Sigmoid colon (tissue), 6 donors: ENCODE measurements at regions not wholly inside any gene's neighbourhood (a gene's known extent, or its start where the extent isn't known, plus 50 kb on each side); places are given as distances from the start of the nearest gene placed in this dataset.

Experiments
- DNase-seq: peaks from one replicate; pipeline ENCODE4 v3.0.0-alpha.2; 2019
- H3K27ac ChIP-seq, 4 donors: fragments of 200-600 bp; sonication (generic); one replicate each; pipeline ENCODE4 v1.5.1; 2016 to 2019; ENCODE audit warnings: mild to moderate bottlenecking in 1 of 4
- H3K27me3 ChIP-seq, 3 donors: fragments of 200-600 bp; sonication (generic); one replicate each; pipeline ENCODE4 v1.5.1; 2019; ENCODE audit warnings: mild to moderate bottlenecking in 1 of 3
- H3K36me3 ChIP-seq, 4 donors: fragments of 200-600 bp; sonication (generic); one replicate each; pipeline ENCODE4 v1.5.1; 2016 to 2019
- H3K4me1 ChIP-seq, 4 donors: fragments of 200-600 bp; sonication (generic); one replicate each; pipeline ENCODE4 v1.5.1; 2017 to 2019
- H3K4me3 ChIP-seq, 4 donors: fragments of 200-600 bp; sonication (generic); one replicate each; pipeline ENCODE4 v1.5.1; 2017 to 2019; ENCODE audit warnings: mild to moderate bottlenecking in 2 of 4, moderate library complexity in 1 of 4
- H3K9me3 ChIP-seq, 4 donors: fragments of 200-600 bp in 3 of 4; sonication (generic) in 3 of 4; one replicate each; pipeline versions ENCODE4 v1.5.1 to v1.6.1; 2013 to 2019
- CTCF ChIP-seq, 4 experiments: fragments of 450-650 bp in 3 of 4; fragments of 200-600 bp in 1 of 4; IDR thresholded peaks; one replicate each; pipeline ENCODE4 v1.5.1; 2016 to 2019; ENCODE audit warnings: antibody characterized with exemption in 4 of 4, mild to moderate bottlenecking in 3 of 4, moderate library complexity in 2 of 4
- EP300 ChIP-seq, 4 donors: sonication (generic); formaldehyde crosslinking; IDR thresholded peaks; one replicate each; pipeline ENCODE4 v1.6.1; 2017; ENCODE audit warnings: antibody characterized with exemption in 4 of 4
- POLR2A ChIP-seq, 2 donors: fragments of 450-650 bp; IDR thresholded peaks; one replicate each; pipeline ENCODE4 v1.6.1; 2016; ENCODE audit warnings: antibody characterized with exemption in 2 of 2, mild to moderate bottlenecking in 2 of 2, moderate library complexity in 2 of 2
- POLR2AphosphoS5 ChIP-seq, 4 donors: sonication (generic); formaldehyde crosslinking; IDR thresholded peaks; one replicate each; pipeline ENCODE4 v1.6.1; 2017; ENCODE audit warnings: antibody characterized with exemption in 4 of 4
- WGBS, 2 donors: extraction: QIAGEN DNeasy Blood & Tissue Kit; methylation state at CpG; one replicate each; pipeline ENCODE4 v1.1.7; 2013; 5-methylcytosine and 5-hydroxymethylcytosine counted together
- intact Hi-C: fragments of 100-400 bp; cut with DNase I; formaldehyde crosslinking; loops from one replicate; pipeline ENCODE4 v1.15.1; 2023
- donor health status: healthy with polysubstance abuse.
- donor health status: healthy.

GRCh38 chr7:54037873-54038272 lies 504.3 kb upstream of the VSTM2A start:
- TF ChIP-seq CTCF (IDR thresholded peaks at IDR 0.05) (no peak), POLR2A (IDR thresholded peaks at IDR 0.05) (no peak), POLR2AphosphoS5 (IDR thresholded peaks at IDR 0.05) (no peak), EP300 (IDR thresholded peaks at IDR 0.05) (no peak)
- intact Hi-C loops = no loop called here
- Histone ChIP-seq H3K27me3 (no peaks in the 10 kb centered on the region), H3K4me1 (no peaks in the 10 kb centered on the region), H3K27ac (no peak overlapping the region), H3K4me3 (no peak overlapping the region), H3K36me3 (no peaks in the 10 kb centered on the region), H3K9me3 (no peaks in the 10 kb centered on the region)
- DNase-seq = no peak
- 74 to 84% methylated on average over 1 of the region's 1 CpG for WGBS, 2 donors

DNA sequence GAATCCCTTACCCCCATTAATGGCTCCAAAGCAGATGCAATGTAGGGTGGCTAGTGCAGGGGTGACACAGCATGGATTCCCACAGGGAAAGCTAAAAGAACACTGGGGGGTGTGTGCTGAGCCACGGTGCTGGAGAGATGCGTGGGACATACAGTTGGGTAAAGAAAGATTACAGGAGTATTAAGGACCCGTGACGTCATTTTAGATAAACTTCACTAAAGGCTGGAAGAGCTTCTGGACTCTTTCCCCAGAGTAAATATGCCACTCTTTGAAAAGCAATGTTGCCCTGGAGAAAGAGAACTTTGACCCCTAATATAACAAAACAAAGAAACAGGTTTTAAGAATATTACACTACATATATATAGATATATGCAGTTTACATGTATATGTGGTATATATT lies 481.5 kb upstream of the VSTM2A start:
- Histone ChIP-seq H3K36me3 (no peaks in the 10 kb centered on the region), H3K4me1 (no peaks in the 10 kb centered on the region), H3K9me3 (peaks cover 0 to 3% (median 0%) of the 10 kb centered on the region in 4 donors), H3K4me3 (no peak overlapping the region), H3K27me3 (no peaks in the 10 kb centered on the region), H3K27ac (no peak overlapping the region)
- 33 to 68% methylated on average over 4 of the region's 4 CpGs for WGBS, 2 donors
- no peak for TF ChIP-seq POLR2A (IDR thresholded peaks at IDR 0.05)
- no peak for TF ChIP-seq CTCF (IDR thresholded peaks at IDR 0.05)
- TF ChIP-seq EP300 (IDR thresholded peaks at IDR 0.05) = no peak
- intact Hi-C loops = no loop called here
- DNase-seq = no peak

GRCh38 chr7:54066643-54067042 lies 475.5 kb upstream of the VSTM2A start:
- Histone ChIP-seq H3K27ac (no peak overlapping the region), H3K36me3 (no peaks in the 10 kb centered on the region), H3K4me1 (no peaks in the 10 kb centered on the region), H3K9me3 (peaks cover 0 to 3% (median 0%) of the 10 kb centered on the region in 4 donors), H3K4me3 (no peak overlapping the region), H3K27me3 (no peaks in the 10 kb centered on the region)
- no peak for DNase-seq
- TF ChIP-seq POLR2A (IDR thresholded peaks at IDR 0.05) (no peak), POLR2AphosphoS5 (IDR thresholded peaks at IDR 0.05) (no peak), CTCF (IDR thresholded peaks at IDR 0.05) (no peak), EP300 (IDR thresholded peaks at IDR 0.05) (no peak)
- 76 to 82% methylated on average over 5 of the region's 5 CpGs for WGBS, 2 donors
- intact Hi-C loops = no loop called here

DNA sequence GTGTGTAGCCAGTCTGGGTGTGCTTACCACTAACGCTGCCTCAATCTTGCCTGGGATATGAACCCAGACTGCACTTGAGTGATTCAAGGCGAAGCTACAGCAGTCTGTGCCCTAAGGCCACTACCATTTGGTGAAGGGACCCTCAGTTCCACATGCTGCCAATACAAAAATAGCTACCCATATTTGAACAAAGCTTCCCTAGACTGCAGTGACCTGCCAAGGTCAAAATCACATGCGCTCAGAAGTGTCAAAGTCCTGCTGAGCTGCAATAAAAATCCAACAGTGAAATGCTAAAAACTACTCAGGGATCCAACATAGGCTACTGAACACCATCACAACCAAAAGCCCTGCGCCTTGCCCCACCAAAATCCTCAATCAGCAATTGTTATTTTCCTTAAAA lies 472.3 kb upstream of the VSTM2A start:
- 73% methylated on average over 4 of the region's 4 CpGs for WGBS, 2 donors
- H3K36me3 ChIP-seq = no peaks in the 10 kb centered on the region
- no peaks in the 10 kb centered on the region for H3K4me1 ChIP-seq
- H3K27me3 ChIP-seq = no peaks in the 10 kb centered on the region
- no peak for DNase-seq
- no peak overlapping the region for H3K4me3 ChIP-seq
- H3K27ac ChIP-seq = no peak overlapping the region
- intact Hi-C loops = no loop called here
- TF ChIP-seq POLR2A (IDR thresholded peaks at IDR 0.05) (no peak), EP300 (IDR thresholded peaks at IDR 0.05) (no peak), CTCF (IDR thresholded peaks at IDR 0.05) (no peak), POLR2AphosphoS5 (IDR thresholded peaks at IDR 0.05) (no peak)
- peaks cover 0 to 3% (median 0%) of the 10 kb centered on the region in 4 donors for H3K9me3 ChIP-seq

GRCh38 chr7:54072710-54073109 lies 469.5 kb upstream of the VSTM2A start:
- no peak for TF ChIP-seq POLR2AphosphoS5 (IDR thresholded peaks at IDR 0.05)
- TF ChIP-seq CTCF (IDR thresholded peaks at IDR 0.05) = no peak
- TF ChIP-seq EP300 (IDR thresholded peaks at IDR 0.05) = no peak
- TF ChIP-seq POLR2A (IDR thresholded peaks at IDR 0.05) = no peak

More at GRCh38 chr7:54072710-54073109, 469.5 kb upstream of the VSTM2A start:
- Histone ChIP-seq H3K4me3 (no peak overlapping the region), H3K27me3 (no peaks in the 10 kb centered on the region), H3K36me3 (no peaks in the 10 kb centered on the region), H3K9me3 (no peaks in the 10 kb centered on the region), H3K4me1 (no peaks in the 10 kb centered on the region), H3K27ac (no peak overlapping the region)
- intact Hi-C loops = no loop called here
- 57 to 75% methylated on average over 4 of the region's 4 CpGs for WGBS, 2 donors
- DNase-seq = no peak
